HG03025 (cell line): ENCODE measurements at regions not wholly inside any gene's neighbourhood (a gene's known extent, or its start where the extent isn't known, plus 50 kb on each side); places are given as distances from the start of the nearest gene placed in this dataset.
"Not testable (repeated sequence)": the region's sequence is repeated elsewhere in the genome, so short reads cannot be mapped to it uniquely, and the experiment has no call there.

Experiments used
- ATAC-seq: cut with Tn5 transposase; IDR thresholded peaks from one replicate; pipeline ENCODE4 v1.9.1; 2021; ENCODE audit warnings: mild to moderate bottlenecking, moderate library complexity; ENCODE audit not compliant: unreplicated experiment, low FRiP score

DNA sequence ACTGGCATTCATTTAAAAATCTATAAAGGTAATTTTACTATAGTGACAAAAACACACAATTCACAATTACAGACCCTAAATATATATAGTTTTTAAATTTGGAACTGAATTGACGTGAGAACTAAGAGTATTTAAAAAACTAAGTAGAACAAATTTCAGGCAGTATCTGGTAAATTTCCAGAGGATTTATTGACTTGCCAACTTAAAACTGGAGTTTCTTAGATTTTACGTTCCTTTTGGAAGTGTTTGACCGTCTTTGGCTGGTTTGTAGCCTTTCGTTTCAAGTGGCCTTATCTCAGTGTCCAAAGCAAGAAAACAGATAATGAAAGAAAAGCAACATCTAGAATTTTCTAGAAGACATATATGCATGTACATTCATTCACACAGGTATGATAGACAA is 234.4 kb upstream of the VLDLR start:
- ATAC-seq, result no peak

DNA sequence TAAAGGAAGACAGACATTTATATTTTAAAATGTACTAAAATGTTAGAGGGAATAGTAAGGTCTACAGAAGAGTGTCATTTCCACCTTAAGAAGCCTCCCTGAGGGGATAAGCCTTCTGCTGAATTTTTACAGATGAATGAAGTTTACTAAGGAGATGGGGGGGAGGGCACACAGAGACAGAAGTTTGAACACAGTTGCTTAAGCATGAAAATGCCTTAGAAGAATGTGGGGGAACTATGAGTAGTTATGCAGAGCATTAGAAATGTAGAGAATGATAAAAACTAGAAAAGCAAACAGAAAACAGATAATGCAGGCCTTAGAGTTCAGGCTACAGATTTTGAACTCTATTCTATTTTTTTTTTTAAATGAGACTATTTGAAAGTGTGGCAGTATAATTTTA is 232.2 kb upstream of the VLDLR start:
- ATAC-seq, result no peak

DNA sequence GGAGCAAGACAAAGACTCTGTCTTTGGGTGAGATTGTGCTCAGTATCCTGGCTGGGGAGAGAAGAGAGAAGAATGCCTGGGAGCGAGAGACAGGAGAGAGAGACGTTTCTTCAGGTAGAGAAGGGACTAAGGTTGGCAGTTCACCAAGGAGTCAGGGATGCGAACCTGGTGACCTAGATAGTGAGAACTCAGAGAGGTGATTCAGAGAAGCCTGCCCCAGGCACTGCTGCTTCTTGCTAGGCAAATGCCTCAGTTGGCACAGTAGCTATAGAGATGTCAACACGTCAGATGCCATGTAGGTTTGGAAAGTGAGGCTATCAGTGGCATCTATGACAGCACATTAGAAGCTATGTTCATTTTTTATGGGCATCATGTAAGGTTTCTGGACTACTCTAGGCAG is 231.6 kb upstream of the VLDLR start:
- ATAC-seq, result no peak

DNA sequence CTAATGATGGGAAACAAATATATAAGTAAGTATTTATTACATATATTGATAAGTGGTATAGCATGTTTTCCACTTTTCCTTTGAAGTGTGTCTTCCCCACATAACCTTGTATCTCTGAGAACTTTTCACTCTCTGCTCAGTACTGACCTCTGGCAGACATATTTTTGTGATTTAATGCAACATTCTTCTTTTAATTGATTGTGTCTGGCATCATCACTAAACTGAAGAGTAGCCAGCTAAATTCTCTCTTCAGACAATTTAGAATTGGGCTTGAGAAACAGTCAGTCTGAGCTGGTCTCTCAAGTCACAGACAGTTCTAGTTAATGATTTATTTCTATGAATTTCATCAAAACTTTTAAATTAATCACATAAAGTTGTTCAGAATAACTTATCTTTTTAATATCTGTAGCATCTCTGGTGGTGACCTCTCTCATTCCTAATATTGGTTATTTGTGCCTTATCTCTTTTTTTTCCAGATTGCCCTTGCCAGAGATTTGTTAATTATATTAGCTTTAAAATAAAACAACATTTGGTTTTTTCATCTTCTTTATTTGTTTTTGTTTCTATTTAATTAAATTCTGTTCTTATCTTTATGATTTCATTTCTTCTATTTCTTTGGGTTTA is 230.0 kb upstream of the VLDLR start:
- ATAC-seq, result not testable (repeated sequence)

DNA sequence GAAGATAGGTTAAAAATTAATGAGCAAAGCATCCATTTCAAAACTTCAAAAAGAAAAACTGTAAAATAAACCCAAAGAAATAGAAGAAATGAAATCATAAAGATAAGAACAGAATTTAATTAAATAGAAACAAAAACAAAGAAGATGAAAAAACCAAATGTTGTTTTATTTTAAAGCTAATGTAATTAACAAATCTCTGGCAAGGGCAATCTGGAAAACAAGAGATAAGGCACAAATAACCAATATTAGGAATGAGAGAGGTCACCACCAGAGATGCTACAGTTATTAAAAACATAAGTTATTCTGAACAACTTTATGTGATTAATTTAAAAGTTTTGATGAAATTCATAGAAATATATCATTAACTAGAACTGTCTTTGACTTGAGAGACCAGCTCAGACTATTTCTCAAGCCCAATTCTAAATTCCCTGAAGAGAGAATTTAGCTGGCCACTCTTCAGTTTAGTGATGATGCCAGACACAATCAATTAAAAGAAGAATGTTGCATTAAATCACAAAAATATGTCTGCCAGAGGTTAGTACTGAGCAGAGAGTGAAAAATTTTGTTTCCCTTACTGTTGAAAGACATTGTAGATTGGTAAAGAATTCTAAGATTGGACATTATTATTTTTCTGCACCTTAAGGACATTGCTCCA is 227.4 kb upstream of the VLDLR start:
- ATAC-seq, result not testable (repeated sequence)

DNA sequence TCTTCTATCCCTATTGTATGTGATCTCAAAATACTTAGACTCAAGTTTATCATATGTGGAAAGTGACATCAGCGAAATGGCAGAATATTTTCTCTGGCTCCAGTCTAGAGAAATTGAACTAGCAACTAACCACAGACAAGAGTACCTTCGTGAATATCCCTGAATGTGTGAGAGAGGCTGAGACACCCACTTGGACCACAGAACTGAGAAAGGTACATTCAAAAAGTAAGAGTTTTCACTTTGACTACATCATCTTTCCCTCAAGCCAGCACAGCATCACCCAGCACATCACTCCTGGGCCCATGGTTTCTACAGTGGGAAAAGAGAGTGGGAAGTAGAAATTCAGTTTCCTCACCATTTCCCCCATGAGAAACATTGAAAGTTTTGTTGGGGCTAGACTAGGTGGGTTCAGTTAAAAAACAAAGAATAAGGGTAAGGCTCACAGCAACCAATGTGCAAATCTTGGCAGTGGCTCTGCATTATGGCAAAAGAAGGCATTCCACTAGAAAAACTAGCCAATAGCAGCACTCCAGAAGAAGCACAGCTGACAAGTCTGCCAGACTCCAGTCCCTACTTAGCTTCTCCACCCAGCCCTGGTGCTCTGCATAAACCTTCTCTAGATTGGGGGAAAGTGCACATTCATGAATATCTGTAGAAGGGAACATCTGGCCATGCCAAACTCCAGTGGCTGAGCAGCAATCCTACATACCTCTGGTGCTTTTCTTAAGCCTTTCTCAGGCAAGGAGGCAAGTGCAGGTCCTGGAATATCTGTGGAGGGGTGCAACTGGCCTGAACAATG is 225.6 kb upstream of the VLDLR start:
- no peak for ATAC-seq

DNA sequence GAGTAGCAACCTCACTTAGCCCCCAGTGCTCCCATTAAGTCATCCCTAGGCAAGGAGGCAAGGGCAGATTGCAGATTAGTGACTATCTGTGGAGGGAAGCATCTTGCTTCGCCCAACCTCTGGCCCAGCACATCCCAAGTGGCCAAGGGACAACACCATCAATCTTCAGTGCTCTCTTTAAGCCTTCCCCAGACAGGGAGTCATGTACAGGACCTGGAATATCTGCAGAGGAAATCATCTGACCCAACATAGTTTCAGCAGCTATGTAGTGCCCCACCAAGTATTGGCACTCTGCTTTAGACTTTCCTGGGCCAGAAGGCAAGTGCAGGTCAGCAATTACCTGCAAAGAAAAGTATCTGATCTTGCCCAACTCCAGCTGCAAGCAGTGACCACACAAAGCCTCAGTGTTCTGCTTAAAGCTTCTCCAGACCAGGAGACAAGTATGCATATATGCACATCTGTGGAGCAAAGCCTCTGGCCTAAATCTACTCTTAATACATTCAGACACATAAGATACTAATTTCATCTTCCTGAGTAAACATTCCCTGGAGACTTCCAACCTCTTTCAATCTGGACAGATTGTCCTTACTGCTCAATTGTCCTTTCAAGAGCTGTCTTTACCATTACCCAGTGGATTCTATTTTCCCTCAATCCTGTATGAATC is 224.8 kb upstream of the VLDLR start:
- ATAC-seq, result no peak

DNA sequence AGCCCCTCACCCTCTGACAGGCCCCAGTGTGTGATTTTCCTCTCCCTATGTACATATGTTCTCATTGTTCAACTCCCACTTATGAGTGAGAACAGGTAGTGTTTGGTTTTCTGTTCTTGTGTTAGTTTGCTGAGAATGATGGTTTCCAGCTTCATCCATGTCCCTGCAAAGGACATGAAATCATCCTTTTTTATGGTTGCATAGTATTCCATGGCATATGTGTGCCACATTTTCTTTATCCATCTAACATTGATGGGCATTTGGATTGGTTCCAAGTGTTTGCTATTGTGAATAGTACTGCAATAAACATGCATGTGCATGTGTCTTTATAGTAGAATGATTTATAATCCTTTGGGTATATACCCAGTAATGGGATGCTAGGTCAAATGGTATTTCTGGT is 223.7 kb upstream of the VLDLR start:
- ATAC-seq, result not testable (repeated sequence)

DNA sequence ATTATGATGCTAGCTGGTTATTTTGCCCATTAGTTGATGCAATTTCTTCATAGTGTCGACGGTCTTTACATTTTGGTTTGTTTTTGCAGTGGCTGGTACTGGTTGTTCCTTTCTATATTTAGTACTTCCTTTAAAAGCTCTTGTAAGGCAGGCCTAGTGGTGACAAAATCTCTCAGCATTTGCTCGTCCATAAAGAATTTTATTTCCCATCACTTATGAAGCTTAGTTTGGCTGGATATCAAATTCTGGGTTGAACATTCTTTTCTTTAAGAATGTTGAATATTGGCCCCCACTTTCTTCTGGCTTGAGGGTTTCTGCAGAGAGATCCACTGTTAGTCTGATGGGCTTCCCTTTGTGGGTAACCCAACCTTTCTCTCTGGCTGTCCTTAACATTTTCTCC is 219.8 kb upstream of the VLDLR start:
- ATAC-seq, result not testable (repeated sequence)

DNA sequence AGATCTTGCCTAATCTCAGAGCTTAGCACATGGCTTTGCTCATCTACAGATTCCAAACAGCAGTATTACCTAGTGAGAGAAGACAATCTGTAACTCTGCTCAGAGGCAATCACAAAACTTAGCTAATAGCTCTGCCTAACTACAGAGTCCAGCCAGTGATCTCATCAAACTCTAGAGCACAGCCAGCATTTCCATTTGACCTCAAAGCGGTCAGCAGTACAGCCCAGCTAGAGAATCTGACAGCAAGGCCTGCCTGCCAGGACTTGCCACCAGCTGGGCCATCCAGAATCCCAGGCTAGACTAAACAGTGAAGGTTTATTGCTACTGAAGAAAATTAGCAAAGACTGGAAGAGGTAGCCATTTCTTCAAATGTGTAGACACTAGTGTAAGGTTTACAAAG is 217.9 kb upstream of the VLDLR start:
- ATAC-seq, result no peak

DNA sequence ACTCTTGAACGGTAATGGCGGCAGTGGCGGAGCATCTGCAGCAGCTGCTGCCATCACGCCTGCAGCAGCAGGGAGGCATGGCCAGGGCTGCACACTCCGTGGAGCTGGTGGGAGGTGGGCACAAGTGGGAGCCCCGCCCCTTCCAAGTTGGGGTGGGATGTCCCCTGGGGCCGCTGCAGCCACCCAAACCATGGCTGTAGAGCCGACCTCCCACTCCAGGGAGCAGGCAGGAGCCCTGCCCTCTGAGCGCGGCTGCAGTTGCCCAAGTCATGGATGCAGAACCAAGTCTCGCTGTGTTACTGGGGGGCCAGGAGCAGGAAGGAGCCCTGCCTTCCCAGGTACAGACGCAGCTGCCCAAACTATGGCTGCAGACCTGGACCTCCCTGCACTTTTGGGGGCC is 215.3 kb upstream of the VLDLR start:
- ATAC-seq, result no peak

DNA sequence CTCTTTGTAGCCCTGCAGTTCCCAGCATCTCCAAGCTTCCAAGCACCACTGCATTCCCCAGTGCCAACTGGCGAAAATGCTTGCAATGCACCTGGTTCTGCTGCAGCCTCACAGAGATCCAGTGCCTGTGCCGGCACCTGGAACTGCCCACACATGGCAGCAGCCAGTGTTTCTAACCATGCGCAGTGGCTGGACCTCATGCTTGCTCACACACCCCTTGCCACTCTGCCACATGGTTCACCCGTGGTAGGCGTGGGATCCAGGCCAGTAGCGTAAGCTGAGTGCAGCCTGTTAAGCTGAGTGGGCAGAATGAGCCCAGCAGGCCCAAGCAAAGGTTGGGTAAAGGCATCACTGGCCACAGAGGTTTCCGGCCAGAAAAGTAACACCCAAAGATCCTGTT is 214.1 kb upstream of the VLDLR start:
- ATAC-seq, result no peak

DNA sequence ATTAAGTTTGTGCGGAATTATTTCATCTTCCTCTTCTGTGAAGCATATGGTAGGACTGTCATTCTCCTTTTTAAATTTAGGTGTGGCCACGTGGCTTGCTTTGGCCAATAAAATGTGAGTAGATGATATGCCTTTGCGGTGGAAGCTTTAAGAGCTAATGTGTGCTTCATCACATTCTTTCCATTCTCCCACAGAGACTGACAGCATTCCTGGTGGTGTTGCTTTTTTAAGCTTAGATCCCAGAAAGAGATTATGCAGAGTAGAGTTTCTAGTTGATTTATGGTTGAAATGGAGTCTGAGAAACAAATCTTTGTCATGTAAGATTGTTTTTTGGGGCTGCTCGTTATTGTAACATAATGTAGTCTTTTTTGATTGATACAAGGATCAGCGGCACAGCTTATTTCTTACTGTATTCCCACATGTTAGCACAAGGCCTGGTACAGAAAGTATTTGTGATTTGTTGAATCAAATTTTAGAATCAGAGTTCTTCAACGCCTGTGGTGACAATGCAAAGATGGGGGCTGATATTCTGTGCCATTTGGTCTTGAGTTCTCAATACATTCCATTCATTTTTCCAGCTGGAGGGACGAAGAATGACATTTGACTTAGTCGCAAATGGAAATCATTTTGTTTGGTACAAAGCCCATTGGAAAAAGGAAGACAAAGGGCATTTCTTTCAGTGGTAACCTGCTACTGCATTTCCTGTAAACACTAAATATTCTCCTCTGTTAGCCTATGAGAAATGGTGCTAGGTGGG is 209.9 kb upstream of the VLDLR start:
- ATAC-seq, result no peak

DNA sequence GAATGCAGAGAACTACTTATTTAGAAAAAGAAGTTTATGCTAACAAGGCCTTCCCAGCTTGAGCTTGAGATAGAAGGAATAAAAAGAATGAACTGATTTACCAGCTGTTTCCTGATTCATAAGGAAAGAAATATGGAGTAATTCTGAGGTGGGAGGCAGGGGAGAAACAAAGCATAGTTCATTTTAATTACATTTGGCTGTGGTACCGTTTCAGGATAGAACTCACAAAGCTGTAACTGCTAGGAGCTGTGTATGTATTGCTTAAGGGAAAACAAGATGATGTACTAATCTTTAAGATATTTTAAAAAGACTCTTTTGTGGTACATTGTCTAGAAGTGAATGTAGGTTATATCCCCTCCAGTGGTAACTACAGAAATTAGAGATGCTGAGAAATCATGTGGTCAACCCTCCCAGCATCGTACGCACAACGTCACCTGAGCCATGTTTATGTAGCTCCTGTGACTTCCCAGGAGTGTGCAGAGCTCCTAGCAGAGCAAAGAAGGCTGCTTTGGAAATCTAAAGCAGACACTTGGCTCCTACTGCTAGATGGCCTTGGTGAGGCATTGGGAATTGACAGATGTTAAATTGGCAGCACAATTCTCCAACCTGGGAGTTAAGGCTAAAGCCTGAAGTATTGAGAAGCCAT is 208.3 kb upstream of the VLDLR start:
- ATAC-seq, result no peak

DNA sequence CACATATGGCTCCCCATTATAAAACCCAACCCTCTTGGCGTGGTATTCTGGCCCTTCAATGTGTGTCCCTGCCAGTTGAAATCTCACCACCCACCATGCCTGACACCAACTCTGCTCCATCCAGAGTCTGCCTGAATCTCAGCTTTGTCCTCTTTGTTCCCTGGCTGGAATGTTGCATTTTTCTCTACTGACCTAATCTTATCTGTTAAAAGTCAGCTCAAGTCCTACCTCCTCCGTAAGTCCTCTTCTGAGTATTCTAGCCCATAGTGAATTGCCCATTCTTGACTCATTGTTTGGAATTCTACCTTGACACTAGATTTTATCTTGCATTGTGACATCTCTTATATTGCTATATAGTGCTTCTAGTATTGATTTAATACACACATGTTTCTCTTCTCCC is 207.1 kb upstream of the VLDLR start:
- ATAC-seq, result no peak

DNA sequence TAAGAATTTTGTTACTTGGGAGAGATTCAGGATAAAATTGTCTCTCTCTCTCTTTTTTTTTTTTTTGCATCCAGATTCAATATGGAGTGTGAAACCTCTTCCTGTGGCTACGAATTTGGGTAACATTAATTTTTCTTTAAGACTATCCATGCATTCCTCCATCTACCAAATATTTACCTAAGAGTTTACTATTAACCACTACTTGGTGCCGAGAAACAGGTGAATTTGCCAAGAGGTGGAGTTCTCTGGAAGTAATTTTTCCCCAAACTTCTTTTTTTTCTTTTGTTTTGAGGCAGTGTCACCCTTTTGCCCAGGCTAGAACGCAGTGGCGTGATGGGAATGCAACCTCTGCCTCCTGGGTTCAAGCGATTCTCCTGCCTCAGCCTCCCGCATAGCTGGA is 206.3 kb upstream of the VLDLR start:
- no peak for ATAC-seq

DNA sequence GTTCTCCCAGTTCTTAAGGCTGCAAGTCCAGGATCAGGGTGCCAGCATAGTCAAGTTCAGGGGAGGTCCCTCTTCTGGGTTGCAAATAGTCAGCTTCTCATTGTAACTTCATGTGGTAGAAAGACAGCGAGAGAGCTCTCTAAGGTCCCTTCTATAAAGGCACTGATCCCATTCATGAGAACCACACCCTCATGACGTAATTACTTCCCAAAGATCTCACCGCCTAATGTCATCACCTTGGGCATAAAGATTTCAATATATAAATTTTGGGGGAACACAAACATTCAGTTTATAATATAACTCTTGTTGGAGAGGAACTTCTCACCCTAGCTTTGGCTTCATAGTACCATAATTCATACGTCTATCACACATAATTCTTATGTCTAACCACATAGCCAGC is 203.9 kb upstream of the VLDLR start:
- ATAC-seq, result no peak

DNA sequence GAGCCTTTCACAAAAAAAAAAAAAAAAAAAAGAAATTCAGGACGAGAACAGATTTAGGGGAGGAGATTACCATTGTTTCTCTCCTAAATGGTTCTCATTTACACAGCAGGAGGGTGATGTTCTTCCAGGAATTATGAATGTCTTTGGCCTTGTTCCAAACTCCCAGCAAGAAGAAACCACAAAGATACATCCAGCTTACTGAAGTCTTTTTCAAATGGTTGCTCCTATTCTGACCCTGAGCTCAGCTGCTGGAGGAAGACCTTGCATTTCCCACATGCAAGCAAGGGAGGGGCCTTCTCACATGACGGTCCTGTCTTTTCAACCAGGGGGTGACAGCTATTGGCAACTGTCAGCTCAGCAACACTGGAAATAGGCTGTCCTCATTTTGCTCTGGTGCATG is 203.0 kb upstream of the VLDLR start:
- ATAC-seq, result no peak

DNA sequence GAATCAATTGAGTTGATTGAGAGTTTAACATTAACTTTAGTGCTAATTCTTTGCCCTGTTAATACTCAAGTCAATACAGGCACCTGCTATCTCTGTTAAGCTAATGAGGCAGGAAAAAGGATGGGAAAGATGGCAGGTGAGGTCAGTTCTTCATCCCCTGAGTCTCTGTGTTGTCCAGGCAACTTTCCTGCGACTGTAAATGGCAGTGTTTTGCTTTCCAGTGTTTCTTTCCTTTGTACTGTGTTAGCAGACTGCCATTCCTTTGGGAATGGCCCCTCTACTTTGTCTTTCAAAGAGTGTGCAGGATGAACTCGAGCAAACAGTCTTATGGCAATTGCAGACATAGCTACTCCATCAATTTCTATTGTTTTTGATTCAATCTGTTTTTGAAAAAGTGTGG is 202.2 kb upstream of the VLDLR start:
- no peak for ATAC-seq

DNA sequence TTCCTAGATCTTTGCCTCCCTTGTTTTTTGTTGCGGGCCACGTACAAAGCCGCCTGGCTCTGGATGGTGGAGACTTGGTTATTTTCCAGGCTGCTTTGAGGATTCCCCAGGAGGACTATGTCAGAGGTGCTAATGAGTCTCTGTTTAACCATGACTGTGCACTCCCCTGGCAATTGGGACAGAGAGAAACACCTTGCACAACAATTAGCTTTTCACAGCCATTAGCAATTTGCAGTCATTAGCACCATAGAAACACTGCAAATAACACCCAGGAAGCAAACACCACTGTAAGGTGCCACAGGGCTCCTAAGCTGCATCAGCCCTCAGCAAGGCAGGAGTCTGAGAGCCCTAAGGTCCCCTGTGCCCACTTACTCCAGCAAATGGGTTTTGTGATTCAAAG is 201.0 kb upstream of the VLDLR start:
- ATAC-seq, result no peak
